ENCODE measurements at regions not wholly inside any gene's neighbourhood (a gene's known extent, or its start where the extent isn't known, plus 50 kb on each side); places are given as distances from the start of the nearest gene placed in this dataset.

DNA sequence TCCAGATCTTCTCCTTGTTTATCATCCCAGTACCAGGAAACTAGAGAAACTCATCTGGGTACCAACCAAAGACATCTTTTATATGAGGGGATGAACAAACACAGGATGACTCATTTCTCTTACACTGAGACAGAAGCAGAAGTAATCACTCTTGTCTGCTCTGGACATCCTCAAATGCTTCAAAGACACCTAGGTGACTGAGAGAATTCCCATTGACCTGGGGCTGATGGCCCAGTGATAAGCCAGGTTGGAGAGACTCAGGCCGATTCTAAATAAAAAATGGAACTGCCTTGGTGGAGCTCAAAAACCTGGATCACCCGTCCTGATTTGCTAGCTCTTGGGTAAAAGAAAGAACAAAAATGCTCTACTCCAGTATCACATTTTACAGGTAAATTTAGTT is 182.2 kb downstream of the ZNF486 start:
- TF ChIP-seq, protein P1, sequence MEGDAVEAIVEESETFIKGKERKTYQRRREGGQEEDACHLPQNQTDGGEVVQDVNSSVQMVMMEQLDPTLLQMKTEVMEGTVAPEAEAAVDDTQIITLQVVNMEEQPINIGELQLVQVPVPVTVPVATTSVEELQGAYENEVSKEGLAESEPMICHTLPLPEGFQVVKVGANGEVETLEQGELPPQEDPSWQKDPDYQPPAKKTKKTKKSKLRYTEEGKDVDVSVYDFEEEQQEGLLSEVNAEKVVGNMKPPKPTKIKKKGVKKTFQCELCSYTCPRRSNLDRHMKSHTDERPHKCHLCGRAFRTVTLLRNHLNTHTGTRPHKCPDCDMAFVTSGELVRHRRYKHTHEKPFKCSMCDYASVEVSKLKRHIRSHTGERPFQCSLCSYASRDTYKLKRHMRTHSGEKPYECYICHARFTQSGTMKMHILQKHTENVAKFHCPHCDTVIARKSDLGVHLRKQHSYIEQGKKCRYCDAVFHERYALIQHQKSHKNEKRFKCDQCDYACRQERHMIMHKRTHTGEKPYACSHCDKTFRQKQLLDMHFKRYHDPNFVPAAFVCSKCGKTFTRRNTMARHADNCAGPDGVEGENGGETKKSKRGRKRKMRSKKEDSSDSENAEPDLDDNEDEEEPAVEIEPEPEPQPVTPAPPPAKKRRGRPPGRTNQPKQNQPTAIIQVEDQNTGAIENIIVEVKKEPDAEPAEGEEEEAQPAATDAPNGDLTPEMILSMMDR (IDR thresholded peaks at IDR 0.05; ENCODE audit: borderline replicate concordance, extremely low read depth, low read length, poor library complexity, severe bottlenecking) = no peak
- no peak for TF ChIP-seq EZH2 (IDR thresholded peaks at IDR 0.05; ENCODE audit: borderline replicate concordance, low read depth, low read length, severe bottlenecking)

Data from DND-41 (cell line).